B cell (primary cell): ENCODE measurements at regions not wholly inside any gene's neighbourhood (a gene's known extent, or its start where the extent isn't known, plus 50 kb on each side); places are given as distances from the start of the nearest gene placed in this dataset.

Experiments used
- ATAC-seq: fragments of 200-7000 bp; cut with Tn5 transposase; one replicate; pipeline ENCODE4 v1.10.0; 2021; ENCODE audit warnings: low read depth, mild to moderate bottlenecking, moderate number of reproducible peaks, moderate library complexity
- CTCF ChIA-PET: fragments of 350-600 bp; sonication (Branson Sonifier 250); formaldehyde crosslinking; loops from one replicate; lab custom pipeline; 2021; ENCODE audit warnings: antibody characterized with exemption, inconsistent platforms; lab: Charles Lee
- POLR2A ChIA-PET: fragments of 350-600 bp; sonication (Branson Sonifier 250); formaldehyde crosslinking; loops from one replicate; lab custom pipeline; 2021; ENCODE audit warnings: antibody characterized with exemption; lab: Charles Lee
- DNase-seq: peaks from one replicate; pipeline ENCODE4 v3.0.0; 2013
- H2AFZ ChIP-seq: 2 replicates; pipeline ENCODE4 v1.6.1; 2012; ENCODE audit warnings: mild to moderate bottlenecking, low read depth, low read length; ENCODE audit not compliant: insufficient read depth, poor library complexity, severe bottlenecking
- H3K27ac ChIP-seq, 2 donors: 1 replicate in 1 of 2; 2 replicates in 1 of 2; pipeline ENCODE4 v1.5.1; 2012 to 2013; ENCODE audit warnings: low read length in 2 of 2, mild to moderate bottlenecking in 2 of 2, moderate library complexity in 1 of 2
- H3K27me3 ChIP-seq, 4 experiments: fragments of 200-600 bp in 1 of 4; sonication (generic) in 1 of 4; replicated peaks in 1 of 4; 1 replicate in 2 of 4; 2 replicates in 2 of 4; pipeline versions ENCODE4 v1.6.1 to v1.7.0; 2013 to 2016; ENCODE audit warnings: low read length in 3 of 4, mild to moderate bottlenecking in 2 of 4, mixed read lengths in 1 of 4, moderate library complexity in 1 of 4; ENCODE audit not compliant: insufficient read depth in 4 of 4, control insufficient read depth in 3 of 4; ENCODE audit errors: control extremely low read depth in 1 of 4
- H3K36me3 ChIP-seq, 2 experiments: replicated peaks in 1 of 2; 1 replicate in 1 of 2; 2 replicates in 1 of 2; pipeline versions ENCODE4 v1.6.1 to v1.7.1; 2013; ENCODE audit warnings: low read length in 1 of 2; ENCODE audit not compliant: insufficient read depth in 2 of 2, control insufficient read depth in 1 of 2; ENCODE audit errors: control extremely low read depth in 1 of 2, extremely low read depth in 1 of 2
- H3K4me1 ChIP-seq, 2 donors: fragments of 200-600 bp in 1 of 2; sonication (generic) in 1 of 2; 1 replicate in 1 of 2; 2 replicates in 1 of 2; pipeline versions ENCODE4 v1.5.1 to v1.6.1; 2013 to 2017; ENCODE audit warnings: low read length in 2 of 2; ENCODE audit not compliant: control insufficient read depth in 2 of 2, insufficient read depth in 2 of 2
- H3K4me2 ChIP-seq: replicated peaks from 2 replicates; pipeline ENCODE3; 2012; ENCODE audit warnings: mild to moderate bottlenecking, low read depth, low read length; ENCODE audit not compliant: poor library complexity, severe bottlenecking
- H3K4me3 ChIP-seq, 5 experiments: fragments of 200-600 bp in 1 of 5; sonication (generic) in 1 of 5; 1 replicate in 3 of 5; 2 replicates in 2 of 5; pipeline versions ENCODE4 v1.5.1 to v1.7.0; 2011 to 2016; ENCODE audit warnings: low read length in 4 of 5, mild to moderate bottlenecking in 4 of 5, low read depth in 2 of 5, control low read depth in 1 of 5, moderate library complexity in 1 of 5; ENCODE audit not compliant: insufficient read depth in 1 of 5; ENCODE audit errors: control extremely low read depth in 1 of 5, extremely low read depth in 1 of 5
- H3K79me2 ChIP-seq: fragments of 200-600 bp; sonication (generic); one replicate; pipeline ENCODE4 v1.6.0; 2016; ENCODE audit warnings: low read length; ENCODE audit not compliant: control insufficient read depth, insufficient read depth
- H3K9ac ChIP-seq: fragments of 200-600 bp; sonication (generic); 2 replicates; pipeline ENCODE4 v1.6.1; 2017; ENCODE audit warnings: mild to moderate bottlenecking, low read length, moderate library complexity
- H3K9me3 ChIP-seq, 3 donors: one replicate each; pipeline versions ENCODE4 v1.6.1 to v1.7.1; 2013; ENCODE audit warnings: low read length in 2 of 3; ENCODE audit not compliant: control insufficient read depth in 2 of 3, insufficient read depth in 1 of 3; ENCODE audit errors: control extremely low read depth in 1 of 3
- H4K20me1 ChIP-seq: 2 replicates; pipeline ENCODE4 v1.6.0; 2012; ENCODE audit warnings: mild to moderate bottlenecking, low read length; ENCODE audit not compliant: insufficient read depth, control insufficient read depth, poor library complexity, severe bottlenecking
- H3K27ac Mint-ChIP-seq: one replicate; pipeline ENCODE4 v1.8.0; 2021; ENCODE audit warnings: mixed read lengths
- H3K27me3 Mint-ChIP-seq: one replicate; pipeline ENCODE4 v1.8.0; 2021; ENCODE audit warnings: mixed read lengths
- H3K4me1 Mint-ChIP-seq: one replicate; pipeline ENCODE4 v1.8.0; 2021; ENCODE audit warnings: mixed read lengths
- H3K4me3 Mint-ChIP-seq: one replicate; pipeline ENCODE4 v1.8.0; 2021; ENCODE audit warnings: mixed read lengths
- H3K9me3 Mint-ChIP-seq: one replicate; pipeline ENCODE4 v1.8.0; 2022; ENCODE audit warnings: mixed read lengths; ENCODE audit not compliant: insufficient read depth
- CTCF ChIP-seq: fragments of 200-600 bp; IDR thresholded peaks from one replicate; pipeline ENCODE4 v1.8.0; 2022; ENCODE audit warnings: antibody characterized with exemption, mild to moderate bottlenecking
- EZH2 ChIP-seq: IDR thresholded peaks from 2 replicates; pipeline ENCODE4 v1.6.1; 2012; ENCODE audit warnings: borderline replicate concordance, low read depth, mild to moderate bottlenecking, moderate library complexity, low read length; ENCODE audit not compliant: insufficient read depth, poor library complexity, severe bottlenecking
- WGBS: methylation state at CpG from one replicate; pipeline ENCODE4 v1.1.5; 2013; ENCODE audit warnings: missing lambda C conversion rate; ENCODE audit not compliant: insufficient coverage; 5-methylcytosine and 5-hydroxymethylcytosine counted together
- intact Hi-C: fragments of 100-400 bp; cut with micrococcal nuclease; formaldehyde crosslinking; loops from one replicate; pipeline ENCODE4 v1.10.0; 2022

GRCh38 chr12:42766754-42767153, 177.2 kb upstream of the PRICKLE1 start:
- no peaks in the 10 kb centered on the region for H3K36me3 ChIP-seq
- no peak overlapping the region for H3K27ac ChIP-seq
- H3K4me3 ChIP-seq: no peak overlapping the region
- H2AFZ ChIP-seq: no peak overlapping the region
- no CpG with 5 or more reads among the region's 4 CpGs for WGBS
- Mint-ChIP-seq H3K27me3 (peaks cover 3% of the 10 kb centered on the region), H3K4me1 (peaks cover 2% of the 10 kb centered on the region), H3K4me3 (no peak overlapping the region), H3K9me3 (no peaks in the 10 kb centered on the region), H3K27ac (no peak overlapping the region)
- DNase-seq (no peak), ATAC-seq (no peak)
- no peaks in the 10 kb centered on the region for H3K4me1 ChIP-seq
- no peaks in the 10 kb centered on the region for H4K20me1 ChIP-seq
- H3K9me3 ChIP-seq: peaks cover 0 to under 1% (median 0%) of the 10 kb centered on the region in 3 donors
- POLR2A ChIA-PET: no interaction called here
- H3K79me2 ChIP-seq: no peaks in the 10 kb centered on the region
- no peaks in the 10 kb centered on the region for H3K27me3 ChIP-seq
- no peak overlapping the region for H3K4me2 ChIP-seq
- TF ChIP-seq CTCF (no peak), EZH2 (no peak)
- CTCF ChIA-PET: no interaction called here
- H3K9ac ChIP-seq: no peak overlapping the region
- intact Hi-C loops: no loop called here

DNA sequence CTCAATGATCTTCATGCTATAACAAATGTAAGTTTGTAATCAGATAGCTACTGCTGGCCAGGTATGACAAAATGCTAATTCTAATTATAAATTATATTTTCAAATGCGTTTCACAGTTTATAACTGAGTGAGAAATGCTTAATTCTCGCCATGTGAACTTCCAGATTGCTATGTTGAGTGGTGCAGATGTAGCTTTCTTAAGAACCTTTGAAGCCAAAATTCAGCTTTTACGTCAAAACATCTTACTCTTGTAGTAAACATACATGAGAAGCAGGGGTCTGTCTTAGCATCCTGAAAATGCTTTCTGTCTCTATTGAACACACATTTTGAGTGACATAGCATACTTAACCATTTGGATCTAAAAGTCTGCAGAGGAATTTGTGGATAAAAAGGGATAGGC, 176.5 kb upstream of the PRICKLE1 start:
- Histone ChIP-seq H3K27ac (no peak overlapping the region), H3K36me3 (no peaks in the 10 kb centered on the region), H3K9me3 (no peaks in the 10 kb centered on the region), H3K4me2 (no peak overlapping the region), H2AFZ (no peak overlapping the region), H3K27me3 (no peaks in the 10 kb centered on the region), H3K79me2 (no peaks in the 10 kb centered on the region), H3K9ac (no peak overlapping the region), H4K20me1 (no peaks in the 10 kb centered on the region), H3K4me1 (no peaks in the 10 kb centered on the region), H3K4me3 (no peak overlapping the region)
- CTCF ChIA-PET: no interaction called here
- H3K4me1 Mint-ChIP-seq: peaks cover 2% of the 10 kb centered on the region
- WGBS: no CpG with 5 or more reads among the region's 3 CpGs
- no peak for ATAC-seq
- TF ChIP-seq EZH2 (no peak), CTCF (no peak)
- POLR2A ChIA-PET: no interaction called here
- no peak overlapping the region for H3K4me3 Mint-ChIP-seq
- no peaks in the 10 kb centered on the region for H3K9me3 Mint-ChIP-seq
- no peak for DNase-seq
- intact Hi-C loops: no loop called here
- H3K27ac Mint-ChIP-seq: no peak overlapping the region
- peaks cover 3% of the 10 kb centered on the region for H3K27me3 Mint-ChIP-seq
